Right hindlimb (tissue), 1 donor: ENCODE measurements at regions not wholly inside any gene's neighbourhood (a gene's known extent, or its start where the extent isn't known, plus 50 kb on each side); places are given as distances from the start of the nearest gene placed in this dataset.
"Not testable (repeated sequence)": the region's sequence is repeated elsewhere in the genome, so short reads cannot be mapped to it uniquely, and the experiment has no call there.

Experiments
- DNase-seq: peaks from one replicate; pipeline ENCODE4 v3.0.0-alpha.2; 2018

- no peak for DNase-seq
These were observed 223.2 kb upstream of the C1orf87 start for GRCh38 chr1:60296794-60297193.

GRCh38 chr1:60292140-60292539 is 218.6 kb upstream of the C1orf87 start:
- DNase-seq: no peak

GRCh38 chr1:60290393-60290792 is 216.8 kb upstream of the C1orf87 start:
- DNase-seq: no peak

GRCh38 chr1:60287536-60287935 is 214.0 kb upstream of the C1orf87 start:
- DNase-seq: no peak

- DNase-seq: peak; percentile 21
These were observed 210.1 kb upstream of the C1orf87 start for GRCh38 chr1:60283690-60284089.

- DNase-seq: peak; percentile 85
These were observed 207.9 kb upstream of the C1orf87 start for GRCh38 chr1:60281360-60281932.

- DNase-seq: no peak
These were observed 207.2 kb upstream of the C1orf87 start for GRCh38 chr1:60280819-60281218.

GRCh38 chr1:60280256-60280655 is 206.7 kb upstream of the C1orf87 start:
- DNase-seq: peak; percentile 81

- no peak for DNase-seq
These were observed 206.2 kb upstream of the C1orf87 start for GRCh38 chr1:60279798-60280197.

- no peak for DNase-seq
These were observed 203.7 kb upstream of the C1orf87 start for GRCh38 chr1:60277269-60277668.

- no peak for DNase-seq
These were observed 201.1 kb upstream of the C1orf87 start for GRCh38 chr1:60274422-60275290.

GRCh38 chr1:60273185-60273584 is 199.6 kb upstream of the C1orf87 start:
- DNase-seq: no peak

GRCh38 chr1:60271041-60271440 is 197.5 kb upstream of the C1orf87 start:
- no peak for DNase-seq

GRCh38 chr1:60268451-60268850 is 194.9 kb upstream of the C1orf87 start:
- no peak for DNase-seq

- no peak for DNase-seq
These were observed 192.3 kb upstream of the C1orf87 start for GRCh38 chr1:60265560-60266535.

GRCh38 chr1:60262701-60263100 is 189.1 kb upstream of the C1orf87 start:
- DNase-seq: peak; percentile 68

GRCh38 chr1:60257531-60257930 is 184.0 kb upstream of the C1orf87 start:
- no peak for DNase-seq

- no peak for DNase-seq
These were observed 182.0 kb upstream of the C1orf87 start for GRCh38 chr1:60255565-60255964.

- no peak for DNase-seq
These were observed 177.9 kb upstream of the C1orf87 start for GRCh38 chr1:60251426-60251825.

GRCh38 chr1:60247467-60247866 is 173.9 kb upstream of the C1orf87 start:
- not testable (repeated sequence) for DNase-seq

- DNase-seq: peak; percentile 58
These were observed 171.8 kb upstream of the C1orf87 start for GRCh38 chr1:60245324-60245723.

GRCh38 chr1:60244906-60245305 is 171.3 kb upstream of the C1orf87 start:
- DNase-seq: no peak

GRCh38 chr1:60235275-60235674 is 161.7 kb upstream of the C1orf87 start:
- no peak for DNase-seq
